SH-SY5Y (cell line): ENCODE measurements at regions not wholly inside any gene's neighbourhood (a gene's known extent, or its start where the extent isn't known, plus 50 kb on each side); places are given as distances from the start of the nearest gene placed in this dataset.

ENCODE experiments used
- GATA2 ChIP-seq: IDR thresholded peaks from 2 replicates; pipeline ENCODE4 v1.6.1; 2011; ENCODE audit warnings: mild to moderate bottlenecking, low read depth, low read length
- GATA3 ChIP-seq: IDR thresholded peaks from 2 replicates; pipeline ENCODE4 v1.6.1; 2011; ENCODE audit warnings: low read depth, mild to moderate bottlenecking, low read length, moderate library complexity

- TF ChIP-seq GATA3: no peak
- no peak for TF ChIP-seq GATA2
Observed at GRCh38 chr15:96585484-96586386, 255.2 kb downstream of the NR2F2 start.
